ENCODE measurements at regions not wholly inside any gene's neighbourhood (a gene's known extent, or its start where the extent isn't known, plus 50 kb on each side); places are given as distances from the start of the nearest gene placed in this dataset.
"Not testable (repeated sequence)": the region's sequence is repeated elsewhere in the genome, so short reads cannot be mapped to it uniquely, and the experiment has no call there.

GRCh38 chr13:80029170-80029569, 311.8 kb downstream of the SPRY2 start:
- no peak for DNase-seq

- no peak for DNase-seq
These were observed 318.8 kb downstream of the SPRY2 start for GRCh38 chr13:80022146-80022545.

GRCh38 chr13:80012251-80012650, 328.7 kb downstream of the SPRY2 start:
- no peak for DNase-seq

- no peak for DNase-seq
These were observed 329.3 kb downstream of the SPRY2 start for GRCh38 chr13:80011448-80012212.

- no peak for DNase-seq
These were observed 330.1 kb downstream of the SPRY2 start for GRCh38 chr13:80010846-80011245.

- no peak for DNase-seq
These were observed 330.6 kb downstream of the SPRY2 start for GRCh38 chr13:80010286-80010831.

- DNase-seq, result no peak
These were observed 331.2 kb downstream of the SPRY2 start for GRCh38 chr13:80009760-80010159.

GRCh38 chr13:80006940-80007339, 334.0 kb downstream of the SPRY2 start:
- no peak for DNase-seq

GRCh38 chr13:80001510-80001842, 339.4 kb downstream of the SPRY2 start:
- DNase-seq, result no peak

GRCh38 chr13:80000684-80001509, 340.0 kb downstream of the SPRY2 start:
- no peak for DNase-seq

GRCh38 chr13:79999601-80000000, 341.3 kb downstream of the SPRY2 start:
- DNase-seq, result no peak

- DNase-seq, result peak; percentile 45
These were observed 342.5 kb downstream of the SPRY2 start for GRCh38 chr13:79998381-79998880.

- DNase-seq, result no peak
These were observed 343.7 kb downstream of the SPRY2 start for GRCh38 chr13:79997244-79997643.

GRCh38 chr13:79995334-79995733, 345.6 kb downstream of the SPRY2 start:
- no peak for DNase-seq

- DNase-seq, result no peak
These were observed 348.8 kb downstream of the SPRY2 start for GRCh38 chr13:79992111-79992510.

GRCh38 chr13:79990048-79990447, 350.9 kb downstream of the SPRY2 start:
- DNase-seq, result no peak

- DNase-seq, result no peak
These were observed 351.7 kb downstream of the SPRY2 start for GRCh38 chr13:79989217-79989661.

GRCh38 chr13:79988573-79988972, 352.4 kb downstream of the SPRY2 start:
- DNase-seq, result no peak

- no peak for DNase-seq
These were observed 353.2 kb downstream of the SPRY2 start for GRCh38 chr13:79987761-79988160.

- DNase-seq, result no peak
These were observed 353.6 kb downstream of the SPRY2 start for GRCh38 chr13:79987323-79987722.

- no peak for DNase-seq
These were observed 354.0 kb downstream of the SPRY2 start for GRCh38 chr13:79986890-79987289.

- DNase-seq, result not testable (repeated sequence)
These were observed 365.8 kb downstream of the SPRY2 start for GRCh38 chr13:79974935-79975650.

- DNase-seq, result no peak
These were observed 367.4 kb downstream of the SPRY2 start for GRCh38 chr13:79973533-79973963.
